ENCODE measurements at regions not wholly inside any gene's neighbourhood (a gene's known extent, or its start where the extent isn't known, plus 50 kb on each side); places are given as distances from the start of the nearest gene placed in this dataset.

- H3K4me3 ChIP-seq = no peak overlapping the region
- H3K9me3 ChIP-seq = peaks cover 0 to 4% (median 0%) of the 10 kb centered on the region in 12 donors
- no peak for ATAC-seq
- intact Hi-C loops (cut with DNase I) = no loop called here
- peaks cover 0 to 37% (median 25%) of the 10 kb centered on the region in 12 donors for H3K4me1 ChIP-seq
- H3K27ac ChIP-seq = no peak overlapping the region
- TF ChIP-seq POLR2A (IDR thresholded peaks at IDR 0.05) (no peak), CTCF (IDR thresholded peaks at IDR 0.05) (no peak)
- no peaks in the 10 kb centered on the region for H3K36me3 ChIP-seq
- WGBS, 4 donors = 88 to 97% (median 90%) methylated on average over 8 of the region's 8 CpGs
- no peak for DNase-seq
- H3K27me3 ChIP-seq = no peaks in the 10 kb centered on the region
Measured at GRCh38 chr11:112322173-112322790, 61.6 kb upstream of the PLET1 start.

GRCh38 chr11:112334381-112334780, 73.7 kb upstream of the PLET1 start:
- peaks cover 0 to 7% (median 0%) of the 10 kb centered on the region in 12 donors for H3K4me1 ChIP-seq
- H3K9me3 ChIP-seq = peaks cover 0 to 5% (median 0%) of the 10 kb centered on the region in 12 donors
- no peaks in the 10 kb centered on the region for H3K27me3 ChIP-seq
- H3K4me3 ChIP-seq = no peak overlapping the region
- TF ChIP-seq POLR2A (IDR thresholded peaks at IDR 0.05) (no peak), CTCF (IDR thresholded peaks at IDR 0.05) (no peak)
- no peak overlapping the region for H3K27ac ChIP-seq
- no peaks in the 10 kb centered on the region for H3K36me3 ChIP-seq
- intact Hi-C loops (cut with DNase I) = no loop called here
- WGBS, 4 donors = 50 to 61% (median 58%) methylated on average over 4 of the region's 4 CpGs
- ATAC-seq = peak in 1 of 4 donors; percentile 28
- no peak for DNase-seq

GRCh38 chr11:112336356-112336886, 75.8 kb upstream of the PLET1 start:
- H3K36me3 ChIP-seq = no peaks in the 10 kb centered on the region
- DNase-seq = no peak
- no peak overlapping the region for H3K27ac ChIP-seq
- peaks cover 0 to 7% (median 0%) of the 10 kb centered on the region in 12 donors for H3K4me1 ChIP-seq
- H3K9me3 ChIP-seq = no peaks in the 10 kb centered on the region
- intact Hi-C loops (cut with DNase I) = no loop called here
- TF ChIP-seq CTCF (IDR thresholded peaks at IDR 0.05) = no peak
- TF ChIP-seq POLR2A (IDR thresholded peaks at IDR 0.05) = no peak
- WGBS, 4 donors = 83 to 89% (median 86%) methylated on average over 5 of the region's 5 CpGs
- no peak overlapping the region for H3K4me3 ChIP-seq
- ATAC-seq = no peak
- no peaks in the 10 kb centered on the region for H3K27me3 ChIP-seq

- Histone ChIP-seq H3K4me3 (no peak overlapping the region), H3K36me3 (no peaks in the 10 kb centered on the region), H3K9me3 (no peaks in the 10 kb centered on the region), H3K4me1 (peaks cover 0 to 6% (median 0%) of the 10 kb centered on the region in 12 donors), H3K27me3 (no peaks in the 10 kb centered on the region), H3K27ac (no peak overlapping the region)
- DNase-seq = no peak
- intact Hi-C loops (cut with DNase I) = no loop called here
- WGBS, 4 donors = 81 to 94% (median 87%) methylated on average over 2 of the region's 2 CpGs
- ATAC-seq = no peak
- TF ChIP-seq POLR2A (IDR thresholded peaks at IDR 0.05) (no peak), CTCF (IDR thresholded peaks at IDR 0.05) (no peak)
Measured at GRCh38 chr11:112339566-112339965, 78.9 kb upstream of the PLET1 start.
